Lung (tissue), 11 donors: ENCODE measurements at regions not wholly inside any gene's neighbourhood (a gene's known extent, or its start where the extent isn't known, plus 50 kb on each side); places are given as distances from the start of the nearest gene placed in this dataset.
A peak's percentile ranks its signal among the peaks of the same experiment; 100 is the strongest.

Source experiments
- ATAC-seq: fragments of 200-7000 bp; cut with Tn5 transposase; one replicate; pipeline ENCODE4 v1.9.1; 2020; ENCODE audit warnings: moderate number of reproducible peaks; ENCODE audit not compliant: insufficient read depth, low FRiP score
- DNase-seq, 3 donors: peaks; one replicate each; pipeline ENCODE4 v3.0.0-alpha.2; 2013 to 2017
- H3K27ac ChIP-seq, 2 donors: one replicate each; pipeline ENCODE4 v1.5.1; 2013; ENCODE audit warnings: mild to moderate bottlenecking in 2 of 2, moderate library complexity in 2 of 2, control low read depth in 1 of 2, inconsistent platforms in 1 of 2, low read depth in 1 of 2, low read length in 1 of 2
- H3K27me3 ChIP-seq, 3 donors: one replicate each; pipeline ENCODE4 v1.5.1; 2013; ENCODE audit warnings: low read length in 2 of 3; ENCODE audit not compliant: control insufficient read depth in 3 of 3, insufficient read depth in 3 of 3
- H3K36me3 ChIP-seq, 4 donors: one replicate each; pipeline ENCODE4 v1.5.1; 2013; ENCODE audit warnings: low read length in 4 of 4, mild to moderate bottlenecking in 1 of 4, moderate library complexity in 1 of 4; ENCODE audit not compliant: control insufficient read depth in 4 of 4, insufficient read depth in 4 of 4
- H3K4me1 ChIP-seq, 5 donors: one replicate each; pipeline ENCODE4 v1.5.1; 2013; ENCODE audit warnings: low read length in 5 of 5, mild to moderate bottlenecking in 2 of 5, moderate library complexity in 1 of 5; ENCODE audit not compliant: control insufficient read depth in 5 of 5, insufficient read depth in 5 of 5
- H3K4me3 ChIP-seq: one replicate; pipeline ENCODE4 v1.5.1; 2013; ENCODE audit warnings: mild to moderate bottlenecking, control low read depth, moderate library complexity
- H3K9ac ChIP-seq, 2 donors: one replicate each; pipeline ENCODE4 v1.5.1; 2013; ENCODE audit warnings: low read length in 2 of 2, control low read depth in 1 of 2; ENCODE audit not compliant: insufficient read depth in 1 of 2
- H3K9me3 ChIP-seq, 4 donors: one replicate each; pipeline ENCODE4 v1.5.1; 2013; ENCODE audit warnings: low read length in 3 of 4, mild to moderate bottlenecking in 1 of 4, moderate library complexity in 1 of 4; ENCODE audit not compliant: control insufficient read depth in 4 of 4, insufficient read depth in 3 of 4
- WGBS, 2 donors: extraction: QIAGEN DNeasy Blood & Tissue Kit; methylation state at CpG; one replicate each; pipeline ENCODE4 v1.1.7; 2013; 5-methylcytosine and 5-hydroxymethylcytosine counted together
- TF ChIP-seq, protein P1 (sequence below): IDR thresholded peaks from 2 replicates; pipeline ENCODE4 v1.5.1; 2012; ENCODE audit warnings: mild to moderate bottlenecking; ENCODE audit errors: control extremely low read depth, extremely low read depth
- donor health status: control.
- donor health status: control.
- donor health status: Bipolar disorder and iron deficiency.
- donor health status: healthy.
- donor health status: DM: yes; HTN: yes; CAD: no.

DNA sequence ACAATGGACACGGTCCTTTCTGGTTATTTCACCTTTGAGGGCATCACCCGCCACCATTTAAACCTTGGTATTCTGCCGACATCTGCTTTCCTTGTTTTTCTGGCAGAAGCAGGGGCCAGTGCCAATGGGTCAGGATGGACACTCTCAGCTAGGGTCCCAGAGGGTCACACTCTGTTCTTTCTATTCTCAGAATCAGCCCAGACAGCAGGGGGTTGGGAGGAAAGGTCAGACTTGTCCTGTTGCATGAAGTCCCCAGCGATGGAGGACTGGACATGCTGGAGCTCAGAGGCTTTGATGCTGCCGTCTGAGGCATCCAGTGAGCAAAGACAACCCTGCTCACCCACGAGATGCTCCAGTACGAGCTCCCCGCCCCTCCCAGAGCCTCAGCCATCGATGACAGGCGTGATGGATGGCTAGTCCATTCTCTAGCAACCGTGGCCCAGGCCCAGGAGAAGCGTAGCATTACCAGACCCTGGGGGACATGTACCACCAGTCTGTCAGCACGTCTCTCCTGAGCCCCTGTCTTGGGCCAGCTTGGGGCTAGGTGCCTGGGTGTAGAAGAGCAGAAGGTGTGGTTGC lies 62.0 kb downstream of the FOXL1 start:
- Histone ChIP-seq H3K4me1 (no peaks in the 10 kb centered on the region), H3K9me3 (peaks cover 0 to 9% (median 0%) of the 10 kb centered on the region in 4 donors), H3K4me3 (no peak overlapping the region), H3K27ac (no peak overlapping the region), H3K36me3 (no peaks in the 10 kb centered on the region), H3K9ac (no peak overlapping the region), H3K27me3 (no peaks in the 10 kb centered on the region)
- ATAC-seq (no peak), DNase-seq (no peak)
- TF ChIP-seq, protein P1, sequence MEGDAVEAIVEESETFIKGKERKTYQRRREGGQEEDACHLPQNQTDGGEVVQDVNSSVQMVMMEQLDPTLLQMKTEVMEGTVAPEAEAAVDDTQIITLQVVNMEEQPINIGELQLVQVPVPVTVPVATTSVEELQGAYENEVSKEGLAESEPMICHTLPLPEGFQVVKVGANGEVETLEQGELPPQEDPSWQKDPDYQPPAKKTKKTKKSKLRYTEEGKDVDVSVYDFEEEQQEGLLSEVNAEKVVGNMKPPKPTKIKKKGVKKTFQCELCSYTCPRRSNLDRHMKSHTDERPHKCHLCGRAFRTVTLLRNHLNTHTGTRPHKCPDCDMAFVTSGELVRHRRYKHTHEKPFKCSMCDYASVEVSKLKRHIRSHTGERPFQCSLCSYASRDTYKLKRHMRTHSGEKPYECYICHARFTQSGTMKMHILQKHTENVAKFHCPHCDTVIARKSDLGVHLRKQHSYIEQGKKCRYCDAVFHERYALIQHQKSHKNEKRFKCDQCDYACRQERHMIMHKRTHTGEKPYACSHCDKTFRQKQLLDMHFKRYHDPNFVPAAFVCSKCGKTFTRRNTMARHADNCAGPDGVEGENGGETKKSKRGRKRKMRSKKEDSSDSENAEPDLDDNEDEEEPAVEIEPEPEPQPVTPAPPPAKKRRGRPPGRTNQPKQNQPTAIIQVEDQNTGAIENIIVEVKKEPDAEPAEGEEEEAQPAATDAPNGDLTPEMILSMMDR: no peak
- WGBS, 2 donors: 75 to 85% methylated on average over 13 of the region's 13 CpGs

DNA sequence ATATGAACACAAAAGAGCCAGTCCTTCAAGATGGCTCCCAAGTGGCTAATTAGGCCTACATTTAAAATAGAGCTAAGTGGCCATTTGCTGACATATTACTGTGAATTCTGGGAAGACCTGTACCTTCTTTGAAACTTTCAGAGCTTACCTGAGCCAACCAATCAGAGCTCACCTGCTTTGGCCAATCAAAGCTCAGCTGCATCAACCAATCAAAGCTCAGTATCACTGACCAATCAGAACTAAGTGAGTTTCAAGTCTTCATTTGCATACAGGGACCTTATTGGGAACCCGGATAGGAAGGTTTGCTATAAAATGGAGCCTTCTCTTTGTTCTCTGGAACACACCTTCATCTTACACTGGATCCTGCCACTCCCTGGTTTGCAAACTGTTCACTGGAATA lies 63.7 kb downstream of the FOXL1 start:
- no peaks in the 10 kb centered on the region for H3K36me3 ChIP-seq
- H3K27ac ChIP-seq: no peak overlapping the region
- H3K4me3 ChIP-seq: no peak overlapping the region
- H3K9ac ChIP-seq: no peak overlapping the region
- no peak for DNase-seq
- no peak for ATAC-seq
- TF ChIP-seq, protein P1: no peak
- H3K27me3 ChIP-seq: no peaks in the 10 kb centered on the region
- H3K4me1 ChIP-seq: no peaks in the 10 kb centered on the region
- WGBS, 2 donors: 86 to 94% methylated on average over 1 of the region's 1 CpG
- peaks cover 0 to 7% (median 0%) of the 10 kb centered on the region in 4 donors for H3K9me3 ChIP-seq

DNA sequence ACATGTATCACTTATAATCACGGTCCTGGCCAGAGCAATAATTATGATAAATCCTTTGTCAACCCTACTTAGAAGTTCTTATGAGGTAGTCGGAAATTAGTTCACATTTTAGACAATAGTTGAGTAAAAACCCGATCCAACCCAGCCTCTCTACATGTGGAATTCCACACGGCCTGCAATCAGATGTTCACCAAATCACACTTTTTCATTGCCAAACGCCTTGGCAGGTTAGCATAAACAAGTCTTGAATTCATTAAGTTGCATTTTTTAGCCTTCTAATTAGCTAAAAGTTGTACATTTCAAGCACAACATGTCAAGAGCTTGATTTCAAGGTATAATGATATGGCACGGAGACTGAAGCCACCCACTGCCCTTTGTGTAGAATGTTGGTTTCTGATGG lies 65.3 kb downstream of the FOXL1 start:
- Histone ChIP-seq H3K27me3 (no peaks in the 10 kb centered on the region), H3K36me3 (no peaks in the 10 kb centered on the region), H3K9ac (no peak overlapping the region), H3K9me3 (peaks cover 0 to 15% (median 2%) of the 10 kb centered on the region in 4 donors), H3K4me1 (no peaks in the 10 kb centered on the region), H3K4me3 (no peak overlapping the region), H3K27ac (no peak overlapping the region)
- DNase-seq (peak in 2 of 3 donors; percentile 30 to 32), ATAC-seq (no peak)
- 69 to 85% methylated on average over 6 of the region's 6 CpGs for WGBS, 2 donors
- TF ChIP-seq, protein P1: no peak

DNA sequence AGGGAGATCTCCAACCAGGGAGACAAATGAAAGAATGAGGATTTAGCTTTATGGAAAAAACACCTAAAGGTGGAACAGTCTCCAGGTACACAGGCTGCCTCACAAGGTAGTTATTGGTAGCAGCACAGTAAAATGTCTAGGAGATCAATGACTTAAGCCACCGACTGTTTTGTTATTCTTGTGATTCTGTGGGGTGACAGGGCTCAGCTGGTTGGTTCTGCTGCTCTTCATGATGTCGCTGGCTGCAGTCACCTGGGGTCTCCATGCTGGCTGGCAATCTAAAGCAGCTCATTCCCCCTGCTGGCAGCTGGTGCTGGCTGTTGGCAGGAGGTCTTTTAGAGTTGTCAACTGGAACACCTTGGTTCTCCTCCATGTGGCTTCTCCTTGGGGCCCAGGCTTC lies 69.2 kb downstream of the FOXL1 start:
- 86 to 96% methylated on average over 2 of the region's 2 CpGs for WGBS, 2 donors
- TF ChIP-seq, protein P1: no peak
- Histone ChIP-seq H3K4me1 (no peaks in the 10 kb centered on the region), H3K36me3 (no peaks in the 10 kb centered on the region), H3K27me3 (no peaks in the 10 kb centered on the region), H3K9ac (no peak overlapping the region), H3K4me3 (no peak overlapping the region), H3K9me3 (peaks cover 0 to 20% (median 2%) of the 10 kb centered on the region in 4 donors), H3K27ac (no peak overlapping the region)
- no peak for ATAC-seq
- no peak for DNase-seq
